IPS DF 6.9 (cell line): ENCODE measurements at regions not wholly inside any gene's neighbourhood (a gene's known extent, or its start where the extent isn't known, plus 50 kb on each side); places are given as distances from the start of the nearest gene placed in this dataset.

ENCODE experiments used
- DNase-seq: peaks from one replicate; pipeline ENCODE4 v3.0.0-alpha.2; 2013; ENCODE audit warnings: low read depth, low spot score
- H3K27ac ChIP-seq: one replicate; pipeline ENCODE4 v1.5.1; 2013; ENCODE audit warnings: low read length, control low read depth
- H3K27me3 ChIP-seq: 2 replicates; pipeline ENCODE4 v1.6.1; 2013; ENCODE audit warnings: mild to moderate bottlenecking, low read length; ENCODE audit not compliant: control insufficient read depth, insufficient read depth
- H3K36me3 ChIP-seq: 2 replicates; pipeline ENCODE4 v1.6.1; 2013; ENCODE audit warnings: low read length; ENCODE audit not compliant: control insufficient read depth, insufficient read depth
- H3K4me1 ChIP-seq: 2 replicates; pipeline ENCODE4 v1.6.1; 2013; ENCODE audit warnings: low read length; ENCODE audit not compliant: control insufficient read depth, insufficient read depth
- H3K4me3 ChIP-seq: 2 replicates; pipeline ENCODE4 v1.5.1; 2013; ENCODE audit warnings: mild to moderate bottlenecking, low read length
- H3K9me3 ChIP-seq: 2 replicates; pipeline ENCODE4 v1.6.1; 2013; ENCODE audit warnings: low read length, inconsistent platforms; ENCODE audit not compliant: control insufficient read depth, insufficient read depth
- WGBS: extraction: QIAGEN DNeasy Blood & Tissue Kit; methylation state at CpG from one replicate; pipeline ENCODE4 v1.1.7; 2013; ENCODE audit warnings: mixed read lengths, missing lambda C conversion rate; ENCODE audit not compliant: insufficient read length, insufficient coverage; 5-methylcytosine and 5-hydroxymethylcytosine counted together

- Histone ChIP-seq H3K4me1 (no peaks in the 10 kb centered on the region), H3K27ac (no peak overlapping the region), H3K9me3 (no peaks in the 10 kb centered on the region), H3K4me3 (no peak overlapping the region), H3K27me3 (no peaks in the 10 kb centered on the region), H3K36me3 (no peaks in the 10 kb centered on the region)
- no CpG with 5 or more reads among the region's 9 CpGs for WGBS
- DNase-seq, result no peak
Measured at GRCh38 chr17:34445101-34445500, 82.1 kb upstream of the CCL1 start.

GRCh38 chr17:34443619-34444469 is 80.8 kb upstream of the CCL1 start:
- DNase-seq, result no peak
- H3K27ac ChIP-seq, result no peak overlapping the region
- WGBS, result no CpG with 5 or more reads among the region's 12 CpGs

GRCh38 chr17:34442387-34443111 is 79.5 kb upstream of the CCL1 start:
- H3K27ac ChIP-seq, result no peak overlapping the region
- no peaks in the 10 kb centered on the region for H3K36me3 ChIP-seq
- H3K4me1 ChIP-seq, result no peaks in the 10 kb centered on the region
- DNase-seq, result no peak
- H3K9me3 ChIP-seq, result no peaks in the 10 kb centered on the region
- no peak overlapping the region for H3K4me3 ChIP-seq
- no CpG with 5 or more reads among the region's 10 CpGs for WGBS
- no peaks in the 10 kb centered on the region for H3K27me3 ChIP-seq

More at GRCh38 chr17:34443619-34444469, 80.8 kb upstream of the CCL1 start:
- no peaks in the 10 kb centered on the region for H3K9me3 ChIP-seq
- no peak overlapping the region for H3K4me3 ChIP-seq
- no peaks in the 10 kb centered on the region for H3K36me3 ChIP-seq
- H3K4me1 ChIP-seq, result no peaks in the 10 kb centered on the region
- no peaks in the 10 kb centered on the region for H3K27me3 ChIP-seq

GRCh38 chr17:34437188-34437587 is 74.2 kb upstream of the CCL1 start:
- Histone ChIP-seq H3K27ac (no peak overlapping the region), H3K27me3 (no peaks in the 10 kb centered on the region), H3K4me3 (no peak overlapping the region), H3K4me1 (no peaks in the 10 kb centered on the region), H3K36me3 (no peaks in the 10 kb centered on the region), H3K9me3 (no peaks in the 10 kb centered on the region)
- no CpG with 5 or more reads among the region's 8 CpGs for WGBS
- no peak for DNase-seq

- Histone ChIP-seq H3K36me3 (no peaks in the 10 kb centered on the region), H3K4me1 (no peaks in the 10 kb centered on the region), H3K9me3 (no peaks in the 10 kb centered on the region), H3K4me3 (no peak overlapping the region), H3K27ac (no peak overlapping the region), H3K27me3 (no peaks in the 10 kb centered on the region)
- no CpG with 5 or more reads among the region's 2 CpGs for WGBS
- no peak for DNase-seq
Measured at GRCh38 chr17:34436607-34437006, 73.6 kb upstream of the CCL1 start.

GRCh38 chr17:34435182-34435928 is 72.3 kb upstream of the CCL1 start:
- WGBS, result no CpG with 5 or more reads among the region's 6 CpGs

GRCh38 chr17:34434052-34434451 is 71.0 kb upstream of the CCL1 start:
- DNase-seq, result no peak
- Histone ChIP-seq H3K4me3 (no peak overlapping the region), H3K4me1 (no peaks in the 10 kb centered on the region), H3K27ac (no peak overlapping the region), H3K27me3 (no peaks in the 10 kb centered on the region), H3K9me3 (no peaks in the 10 kb centered on the region), H3K36me3 (no peaks in the 10 kb centered on the region)
- no CpG with 5 or more reads among the region's 4 CpGs for WGBS

More at GRCh38 chr17:34435182-34435928, 72.3 kb upstream of the CCL1 start:
- Histone ChIP-seq H3K4me1 (no peaks in the 10 kb centered on the region), H3K4me3 (no peak overlapping the region), H3K27me3 (no peaks in the 10 kb centered on the region), H3K36me3 (no peaks in the 10 kb centered on the region), H3K27ac (no peak overlapping the region), H3K9me3 (no peaks in the 10 kb centered on the region)
- DNase-seq, result no peak

- DNase-seq, result no peak
- Histone ChIP-seq H3K4me1 (peaks cover 3% of the 10 kb centered on the region), H3K36me3 (no peaks in the 10 kb centered on the region), H3K9me3 (no peaks in the 10 kb centered on the region), H3K27me3 (no peaks in the 10 kb centered on the region), H3K4me3 (peak overlapping the region; percentile 2; the same call in 1 of the 2 replicates), H3K27ac (no peak overlapping the region)
- no CpG with 5 or more reads among the region's 14 CpGs for WGBS
Measured at GRCh38 chr17:34424814-34425491, 61.9 kb upstream of the CCL1 start.

- Histone ChIP-seq H3K27me3 (no peaks in the 10 kb centered on the region), H3K4me3 (peak overlapping the region; percentile 45; the same call in 1 of the 2 replicates), H3K9me3 (no peaks in the 10 kb centered on the region), H3K36me3 (no peaks in the 10 kb centered on the region), H3K4me1 (peaks cover 3% of the 10 kb centered on the region), H3K27ac (no peak overlapping the region)
- no peak for DNase-seq
- WGBS, result no CpG with 5 or more reads among the region's 29 CpGs
Measured at GRCh38 chr17:34423978-34424813, 61.2 kb upstream of the CCL1 start.
